ENCODE measurements at regions not wholly inside any gene's neighbourhood (a gene's known extent, or its start where the extent isn't known, plus 50 kb on each side); places are given as distances from the start of the nearest gene placed in this dataset.

DNA sequence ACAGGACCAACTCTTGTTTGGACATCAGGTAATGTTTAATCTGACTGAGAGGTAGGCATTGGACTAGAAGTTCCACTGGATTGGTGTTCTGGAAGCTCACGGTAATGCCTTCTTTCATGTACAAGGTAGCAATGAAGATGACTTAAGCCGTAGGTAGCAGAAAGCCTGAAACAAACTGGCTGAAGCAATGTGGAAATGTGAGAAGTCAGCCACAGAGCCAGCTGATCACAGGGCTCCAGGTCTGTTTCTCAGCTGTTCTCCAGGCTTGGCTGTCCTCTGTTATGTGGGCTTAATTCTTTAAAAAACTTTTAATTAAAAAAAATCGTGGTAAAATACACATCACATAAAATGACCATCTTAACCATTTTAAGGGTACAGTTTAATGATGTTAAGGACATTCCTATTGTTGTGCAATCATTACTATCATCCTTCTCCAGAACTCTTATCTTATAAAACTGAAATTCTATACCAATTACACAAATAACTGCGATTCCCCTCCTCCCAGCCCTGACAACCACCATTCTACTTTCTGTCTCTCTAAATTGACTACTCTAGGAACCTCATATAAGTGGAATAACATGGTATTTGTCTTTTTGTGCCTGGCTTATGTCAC is 101.4 kb upstream of the ZNF32 start:
- intact Hi-C loops (cut with DNase I) = no loop called here
- Histone ChIP-seq H3K4me1 (no peaks in the 10 kb centered on the region), H3K27ac (no peak overlapping the region), H3K4me3 (no peak overlapping the region), H3K9me3 (no peaks in the 10 kb centered on the region), H3K27me3 (no peaks in the 10 kb centered on the region), H3K36me3 (no peaks in the 10 kb centered on the region)
- DNase-seq (no peak), ATAC-seq (no peak)
- TF ChIP-seq, protein P1, sequence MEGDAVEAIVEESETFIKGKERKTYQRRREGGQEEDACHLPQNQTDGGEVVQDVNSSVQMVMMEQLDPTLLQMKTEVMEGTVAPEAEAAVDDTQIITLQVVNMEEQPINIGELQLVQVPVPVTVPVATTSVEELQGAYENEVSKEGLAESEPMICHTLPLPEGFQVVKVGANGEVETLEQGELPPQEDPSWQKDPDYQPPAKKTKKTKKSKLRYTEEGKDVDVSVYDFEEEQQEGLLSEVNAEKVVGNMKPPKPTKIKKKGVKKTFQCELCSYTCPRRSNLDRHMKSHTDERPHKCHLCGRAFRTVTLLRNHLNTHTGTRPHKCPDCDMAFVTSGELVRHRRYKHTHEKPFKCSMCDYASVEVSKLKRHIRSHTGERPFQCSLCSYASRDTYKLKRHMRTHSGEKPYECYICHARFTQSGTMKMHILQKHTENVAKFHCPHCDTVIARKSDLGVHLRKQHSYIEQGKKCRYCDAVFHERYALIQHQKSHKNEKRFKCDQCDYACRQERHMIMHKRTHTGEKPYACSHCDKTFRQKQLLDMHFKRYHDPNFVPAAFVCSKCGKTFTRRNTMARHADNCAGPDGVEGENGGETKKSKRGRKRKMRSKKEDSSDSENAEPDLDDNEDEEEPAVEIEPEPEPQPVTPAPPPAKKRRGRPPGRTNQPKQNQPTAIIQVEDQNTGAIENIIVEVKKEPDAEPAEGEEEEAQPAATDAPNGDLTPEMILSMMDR (IDR thresholded peaks at IDR 0.05) = no peak

- Histone ChIP-seq H3K36me3 (no peaks in the 10 kb centered on the region), H3K27ac (no peak overlapping the region), H3K9me3 (no peaks in the 10 kb centered on the region), H3K4me3 (no peak overlapping the region), H3K4me1 (no peaks in the 10 kb centered on the region), H3K27me3 (no peaks in the 10 kb centered on the region)
- ATAC-seq = no peak
- no peak for DNase-seq
- intact Hi-C loops (cut with DNase I) = no loop called here
- TF ChIP-seq, protein P1 (IDR thresholded peaks at IDR 0.05) = no peak
These were observed 100.5 kb upstream of the ZNF32 start for GRCh38 chr10:43749145-43749576.

DNA sequence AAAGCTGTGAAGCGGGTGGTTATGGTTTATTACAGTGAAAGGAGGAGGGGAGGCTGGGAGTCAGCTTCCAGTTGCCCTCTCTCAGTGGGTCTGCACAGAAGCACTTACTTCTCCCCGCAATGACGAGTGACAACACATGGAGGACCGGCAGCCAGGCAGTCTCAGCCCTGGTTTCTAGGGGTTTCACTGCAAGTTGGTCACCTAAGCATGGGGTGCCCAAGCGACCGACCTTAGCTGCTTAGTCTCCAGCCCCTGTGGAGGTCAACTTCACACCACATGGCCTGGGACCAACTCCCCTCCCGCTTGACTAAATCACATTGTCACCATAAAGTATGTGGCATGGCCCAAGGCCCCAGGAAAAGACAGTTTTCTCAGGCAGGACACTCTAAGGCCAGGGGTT is 99.9 kb upstream of the ZNF32 start:
- no peak for DNase-seq
- no peaks in the 10 kb centered on the region for H3K36me3 ChIP-seq
- intact Hi-C loops (cut with DNase I) = no loop called here
- no peak overlapping the region for H3K27ac ChIP-seq
- H3K4me3 ChIP-seq = no peak overlapping the region
- no peak for ATAC-seq
- TF ChIP-seq, protein P1 (IDR thresholded peaks at IDR 0.05) = no peak
- no peaks in the 10 kb centered on the region for H3K9me3 ChIP-seq
- H3K27me3 ChIP-seq = no peaks in the 10 kb centered on the region
- H3K4me1 ChIP-seq = no peaks in the 10 kb centered on the region

GRCh38 chr10:43746906-43747305 is 98.2 kb upstream of the ZNF32 start:
- Histone ChIP-seq H3K4me3 (no peak overlapping the region), H3K9me3 (no peaks in the 10 kb centered on the region), H3K27me3 (no peaks in the 10 kb centered on the region), H3K36me3 (no peaks in the 10 kb centered on the region), H3K27ac (no peak overlapping the region), H3K4me1 (no peaks in the 10 kb centered on the region)
- TF ChIP-seq, protein P1 (IDR thresholded peaks at IDR 0.05) = no peak
- intact Hi-C loops (cut with DNase I) = no loop called here
- DNase-seq (no peak), ATAC-seq (no peak)

DNA sequence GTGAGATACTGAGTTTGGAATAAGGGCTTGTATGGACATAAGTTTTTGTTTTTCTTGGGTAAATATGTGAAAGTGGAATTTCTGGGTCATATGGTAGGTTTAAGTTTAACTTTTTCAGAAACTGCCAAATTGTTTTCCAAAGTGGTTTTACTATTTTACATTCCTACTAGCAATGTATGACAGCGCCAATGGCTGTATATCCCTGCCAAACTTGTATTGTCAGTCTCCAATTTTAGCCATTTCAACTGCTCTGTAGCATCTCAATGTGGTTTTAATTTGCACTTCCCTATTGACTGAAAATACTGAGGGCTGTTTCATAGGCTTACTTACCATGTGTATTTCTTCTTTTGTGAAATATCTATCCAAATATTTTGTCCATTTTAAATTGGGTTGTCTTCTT is 90.5 kb upstream of the ZNF32 start:
- no peak overlapping the region for H3K4me3 ChIP-seq
- ATAC-seq = no peak
- no peaks in the 10 kb centered on the region for H3K36me3 ChIP-seq
- H3K4me1 ChIP-seq = no peaks in the 10 kb centered on the region
- H3K9me3 ChIP-seq = no peaks in the 10 kb centered on the region
- no peak overlapping the region for H3K27ac ChIP-seq
- TF ChIP-seq, protein P1 (IDR thresholded peaks at IDR 0.05) = no peak
- DNase-seq = no peak
- intact Hi-C loops (cut with DNase I) = no loop called here
- no peaks in the 10 kb centered on the region for H3K27me3 ChIP-seq

DNA sequence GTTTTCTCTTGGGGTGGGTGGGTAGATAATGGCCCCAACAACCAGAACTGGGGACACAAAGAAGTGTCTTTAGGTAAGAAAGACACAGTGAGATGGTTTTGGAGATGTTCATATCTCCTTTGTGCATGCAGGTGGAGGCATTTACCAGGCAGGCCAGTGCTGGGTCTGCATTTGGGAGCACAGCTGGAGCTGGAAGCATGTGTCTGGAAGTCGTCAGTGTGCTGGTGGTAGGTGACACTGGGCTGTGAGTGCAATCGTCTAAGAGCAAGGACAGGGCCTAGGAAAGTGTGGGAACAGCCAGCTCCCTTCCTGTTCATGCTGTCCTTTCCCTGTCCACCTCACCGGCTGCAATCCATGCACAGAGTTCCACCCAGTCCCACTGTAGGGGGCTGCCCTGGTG is 88.3 kb upstream of the ZNF32 start:
- ATAC-seq (no peak), DNase-seq (no peak)
- H3K27me3 ChIP-seq = no peaks in the 10 kb centered on the region
- no peaks in the 10 kb centered on the region for H3K36me3 ChIP-seq
- no peak overlapping the region for H3K4me3 ChIP-seq
- no peak overlapping the region for H3K27ac ChIP-seq
- H3K9me3 ChIP-seq = no peaks in the 10 kb centered on the region
- TF ChIP-seq, protein P1 (IDR thresholded peaks at IDR 0.05) = no peak
- H3K4me1 ChIP-seq = no peaks in the 10 kb centered on the region
- intact Hi-C loops (cut with DNase I) = no loop called here
